GM19468 (cell line): ENCODE measurements at regions not wholly inside any gene's neighbourhood (a gene's known extent, or its start where the extent isn't known, plus 50 kb on each side); places are given as distances from the start of the nearest gene placed in this dataset.
"Not testable (repeated sequence)": the region's sequence is repeated elsewhere in the genome, so short reads cannot be mapped to it uniquely, and the experiment has no call there.

Source experiments
- ATAC-seq: cut with Tn5 transposase; IDR thresholded peaks from one replicate; pipeline ENCODE4 v1.9.1; 2021; ENCODE audit warnings: mild to moderate bottlenecking, moderate library complexity, moderate number of reproducible peaks; ENCODE audit not compliant: unreplicated experiment; ENCODE audit errors: extremely low read depth

GRCh38 chr5:58182287-58182841, 277.5 kb downstream of the PLK2 start:
- ATAC-seq = no peak

DNA sequence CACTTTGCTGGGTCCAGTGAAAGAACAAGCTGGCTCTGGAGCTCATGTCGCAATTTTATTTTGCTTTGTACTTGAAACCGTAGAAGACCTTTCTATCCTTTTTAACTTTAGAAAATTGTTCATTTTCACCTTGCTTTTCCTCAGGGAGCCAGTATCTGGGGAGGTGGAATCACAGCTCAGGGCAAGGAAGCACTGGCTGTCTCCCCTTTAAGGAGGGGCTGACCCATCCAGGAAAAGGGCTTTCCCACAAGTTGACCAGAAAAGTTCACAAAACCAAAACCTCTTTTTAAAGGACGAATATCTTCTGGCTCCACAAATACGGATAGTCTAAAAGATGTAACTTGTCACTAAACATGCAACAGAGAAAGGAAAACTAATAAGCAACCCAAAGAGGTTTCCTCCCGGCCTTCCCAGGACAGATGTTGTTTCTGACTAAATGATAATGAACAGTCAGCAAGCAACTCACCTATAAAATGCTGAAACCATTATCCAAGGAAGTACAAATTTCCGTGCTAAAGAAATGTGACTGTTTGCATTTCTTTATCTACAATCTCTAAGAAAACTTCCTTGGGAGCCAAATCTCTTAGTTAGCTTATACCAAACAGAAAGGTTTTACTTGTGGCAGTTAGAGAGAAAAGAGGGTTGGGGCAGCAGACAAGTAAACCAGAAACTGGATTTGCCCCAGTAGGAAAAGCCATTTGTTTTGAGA, 278.2 kb downstream of the PLK2 start:
- ATAC-seq = no peak

- no peak for ATAC-seq
Measured at GRCh38 chr5:58172946-58173345, 286.9 kb downstream of the PLK2 start.

DNA sequence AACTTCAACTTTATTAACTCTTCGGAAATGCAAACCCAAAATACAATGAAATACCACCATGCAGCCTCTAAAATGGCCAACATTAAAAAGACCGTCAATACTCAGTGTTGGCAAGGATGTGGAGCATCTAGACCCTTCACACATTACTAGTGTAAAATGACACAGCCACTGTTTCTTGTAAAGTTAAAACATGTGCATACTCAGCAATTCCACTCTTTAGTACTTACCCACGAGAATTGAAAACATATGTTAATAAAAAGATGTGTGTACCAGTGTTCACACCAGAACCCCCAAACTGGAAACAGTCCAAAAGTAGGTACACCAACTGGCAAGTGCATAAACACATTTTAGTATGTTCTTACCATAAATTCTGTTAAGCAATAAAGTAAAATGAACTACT, 294.7 kb downstream of the PLK2 start:
- no peak for ATAC-seq

- not testable (repeated sequence) for ATAC-seq
Measured at GRCh38 chr5:58161889-58162288, 298.0 kb downstream of the PLK2 start.

- ATAC-seq = peak; percentile 66
Measured at GRCh38 chr5:58156973-58157701, 302.7 kb downstream of the PLK2 start.

GRCh38 chr5:58156361-58156760, 303.5 kb downstream of the PLK2 start:
- ATAC-seq = no peak

- no peak for ATAC-seq
Measured at GRCh38 chr5:58153255-58153654, 306.6 kb downstream of the PLK2 start.

DNA sequence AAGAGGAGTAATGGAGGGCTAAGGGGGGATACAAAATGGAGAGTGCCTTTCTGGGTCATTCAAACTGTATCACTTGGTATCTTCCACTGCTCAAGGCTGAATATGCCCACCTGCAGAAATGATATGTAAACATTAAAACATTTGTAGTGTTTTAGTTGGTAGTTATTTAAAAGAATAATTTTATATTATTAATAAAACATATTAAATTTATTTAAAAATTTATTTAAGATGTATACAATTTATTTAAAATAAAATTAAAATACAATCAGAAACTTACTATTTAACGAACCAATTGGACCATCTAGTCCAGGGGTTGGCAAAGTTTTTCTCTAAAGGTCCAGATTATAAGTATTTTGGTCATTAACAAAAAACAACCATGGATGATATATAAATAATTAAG, 308.5 kb downstream of the PLK2 start:
- ATAC-seq = no peak

DNA sequence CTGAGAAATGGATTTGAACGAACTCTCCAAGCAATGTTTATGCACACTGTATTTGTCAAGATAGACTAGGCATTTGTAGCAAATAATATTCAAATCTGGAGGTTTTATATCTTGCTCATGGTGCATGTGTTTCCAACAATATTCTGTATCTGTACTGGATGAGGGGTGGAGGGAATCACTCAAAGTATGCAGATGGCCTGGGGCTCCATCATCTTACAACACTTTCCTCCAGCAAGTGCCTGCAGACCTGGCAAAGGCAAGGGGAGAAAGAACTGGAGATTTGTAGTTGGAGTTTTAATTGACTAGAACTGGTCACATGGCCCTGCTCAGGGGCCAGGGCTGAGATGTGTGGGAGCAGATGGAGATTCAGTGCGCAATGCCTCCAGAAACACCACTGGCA, 309.0 kb downstream of the PLK2 start:
- no peak for ATAC-seq

DNA sequence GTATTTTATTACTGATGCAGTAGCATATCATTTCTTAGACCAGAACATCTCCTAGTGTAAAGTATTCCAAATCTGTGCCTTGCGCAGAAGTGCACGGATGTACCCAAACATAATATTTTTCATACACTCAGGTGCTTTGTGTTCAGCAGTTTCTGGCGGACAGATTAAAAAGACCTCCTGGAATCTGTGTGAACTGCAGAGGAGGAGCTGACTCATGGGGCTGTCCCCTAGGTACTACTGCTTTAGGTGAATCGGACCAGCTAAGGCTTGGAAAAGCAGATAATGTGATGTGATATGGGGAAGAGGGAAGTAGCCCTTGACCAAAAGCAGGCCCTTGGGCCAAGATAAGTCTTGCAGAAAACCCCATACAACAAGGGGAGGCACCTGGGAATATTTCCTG, 310.1 kb downstream of the PLK2 start:
- no peak for ATAC-seq

GRCh38 chr5:58149345-58149744, 310.5 kb downstream of the PLK2 start:
- no peak for ATAC-seq

DNA sequence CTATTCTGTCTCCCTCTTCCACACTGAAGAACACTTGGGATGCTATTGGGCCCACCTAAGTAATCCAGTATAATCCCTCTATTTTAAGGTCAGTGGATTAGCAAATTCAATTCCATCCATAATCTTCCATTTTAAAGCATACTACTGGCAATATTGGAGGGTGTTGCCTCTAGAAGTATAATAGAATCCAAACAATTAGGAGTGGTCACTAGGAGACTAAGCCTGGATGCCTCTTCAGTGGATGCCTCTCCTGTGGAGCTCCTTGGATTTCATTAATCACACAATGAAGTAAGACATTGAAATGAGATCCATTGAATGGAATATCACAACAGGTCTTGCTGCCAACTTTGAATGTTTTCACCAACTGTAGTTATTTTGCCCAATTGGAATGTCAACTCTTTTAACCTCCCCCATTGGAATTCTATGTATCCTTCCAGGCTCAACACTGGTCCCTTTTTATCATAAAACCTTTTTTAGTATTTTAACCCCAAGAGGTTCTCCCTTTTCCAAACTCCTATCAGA, 311.6 kb downstream of the PLK2 start:
- ATAC-seq = no peak

DNA sequence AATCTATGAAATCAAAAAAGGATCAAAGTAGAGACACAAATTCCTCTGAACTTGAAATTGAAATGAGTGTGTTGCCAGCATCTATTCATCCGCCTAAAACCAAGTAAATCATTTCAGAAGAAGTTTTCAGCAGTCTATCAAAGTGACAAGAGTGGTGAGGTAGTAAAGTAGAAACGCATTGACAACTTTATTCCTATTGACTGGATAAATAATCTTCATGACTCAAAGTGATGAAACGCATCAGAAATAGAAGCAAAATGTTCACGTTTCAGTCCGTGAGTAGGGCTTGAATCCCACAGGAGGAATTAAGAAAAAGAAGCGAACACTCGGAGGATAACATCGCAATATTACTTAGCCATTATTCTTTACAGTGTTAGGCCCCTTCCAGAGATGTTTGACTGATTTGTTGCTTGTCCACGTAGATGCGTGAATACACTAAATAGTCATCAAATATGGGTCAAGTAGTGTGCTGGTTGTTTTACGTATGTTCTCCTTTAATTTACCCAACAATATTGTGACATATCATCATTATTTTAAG, 314.4 kb downstream of the PLK2 start:
- ATAC-seq = no peak

DNA sequence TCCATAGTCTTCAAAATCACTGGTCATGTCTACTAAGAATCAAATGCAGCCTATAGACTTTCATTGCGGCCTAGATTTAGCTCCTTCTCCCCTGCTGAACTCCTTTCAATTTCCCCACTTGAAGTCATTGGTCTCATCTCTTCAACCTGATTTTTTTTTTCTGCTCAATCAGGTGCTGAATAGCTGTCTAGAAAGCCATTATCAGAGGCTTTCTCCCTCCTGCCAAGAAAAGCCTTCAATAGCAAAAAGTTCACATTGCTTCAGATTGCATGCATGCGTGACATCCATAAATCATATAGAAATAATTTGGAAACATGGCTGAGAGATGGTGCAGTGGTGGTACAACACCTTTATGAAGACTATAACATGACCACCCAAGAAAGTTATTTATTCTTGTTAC, 316.2 kb downstream of the PLK2 start:
- ATAC-seq = no peak

GRCh38 chr5:58143181-58143580, 316.7 kb downstream of the PLK2 start:
- ATAC-seq = no peak

DNA sequence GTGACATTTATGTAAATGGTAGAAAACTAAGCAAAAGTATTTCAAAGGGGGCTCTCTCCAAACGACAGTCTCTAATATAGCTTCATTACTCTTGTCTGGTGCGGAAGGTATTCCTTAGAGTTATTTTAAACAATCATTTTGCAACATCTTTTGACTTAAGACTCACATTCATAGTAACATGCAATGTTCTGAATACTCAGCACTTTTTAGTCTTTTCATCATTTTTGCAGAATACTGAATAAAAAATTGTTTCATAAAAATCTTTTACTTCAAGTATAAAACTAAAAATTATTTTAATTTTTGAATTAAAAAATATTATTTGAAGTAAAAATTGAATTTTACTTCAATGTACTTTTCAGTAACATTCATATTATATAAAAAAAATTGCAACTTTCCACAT, 321.1 kb downstream of the PLK2 start:
- ATAC-seq = no peak

DNA sequence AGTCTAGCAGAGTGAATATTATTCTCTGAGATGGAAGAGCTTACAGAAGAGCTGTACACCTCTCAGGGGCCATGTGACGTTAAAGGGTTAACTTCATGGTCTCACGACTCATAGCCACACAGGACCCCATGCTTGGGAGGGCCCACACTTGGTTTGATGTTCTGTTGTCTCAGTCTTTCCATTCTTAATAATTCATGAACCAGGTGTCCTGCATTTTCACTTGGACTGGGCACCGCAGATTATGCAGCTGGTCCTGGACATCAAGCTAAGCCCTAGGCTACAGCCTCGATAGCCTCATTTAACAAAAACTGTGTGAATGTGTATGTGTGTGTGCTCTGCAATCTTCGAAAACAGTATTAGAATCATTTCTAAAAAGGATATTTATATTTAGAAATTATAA, 323.5 kb downstream of the PLK2 start:
- no peak for ATAC-seq

DNA sequence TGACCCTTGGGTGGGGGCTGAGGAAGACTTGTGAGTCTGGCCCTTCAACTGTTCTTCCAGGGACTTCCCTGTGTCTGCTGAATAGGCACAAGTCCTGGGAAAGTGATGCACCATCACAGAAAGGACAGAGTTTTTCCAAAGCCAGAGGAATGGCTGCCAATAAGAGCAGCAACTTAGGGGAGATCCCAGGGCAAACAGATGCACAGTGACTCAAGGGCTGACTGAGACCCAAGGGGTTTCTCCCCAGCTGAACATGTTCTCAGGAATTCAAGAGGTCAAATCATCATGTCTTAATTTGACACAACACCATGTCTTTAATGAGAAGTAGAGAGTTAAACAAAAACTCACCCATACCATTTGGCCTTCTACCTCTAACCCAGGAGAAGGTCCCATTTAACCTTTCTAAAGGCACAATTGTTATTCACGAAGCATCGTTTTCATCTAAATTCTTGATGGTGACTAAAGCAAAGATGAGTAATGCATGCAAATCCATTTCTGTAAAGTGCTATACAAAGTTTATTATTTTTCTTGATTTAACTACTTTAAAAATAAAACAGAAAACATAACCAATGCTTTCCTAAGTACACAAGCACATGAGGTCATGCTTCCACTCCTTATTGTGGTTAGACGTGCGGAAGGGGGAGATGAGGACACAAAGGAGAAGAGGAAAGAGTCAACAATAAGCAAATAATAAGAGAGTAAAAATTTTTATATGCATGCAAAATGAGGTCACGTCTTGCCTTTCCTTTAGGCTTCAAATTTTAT, 324.1 kb downstream of the PLK2 start:
- ATAC-seq = no peak

DNA sequence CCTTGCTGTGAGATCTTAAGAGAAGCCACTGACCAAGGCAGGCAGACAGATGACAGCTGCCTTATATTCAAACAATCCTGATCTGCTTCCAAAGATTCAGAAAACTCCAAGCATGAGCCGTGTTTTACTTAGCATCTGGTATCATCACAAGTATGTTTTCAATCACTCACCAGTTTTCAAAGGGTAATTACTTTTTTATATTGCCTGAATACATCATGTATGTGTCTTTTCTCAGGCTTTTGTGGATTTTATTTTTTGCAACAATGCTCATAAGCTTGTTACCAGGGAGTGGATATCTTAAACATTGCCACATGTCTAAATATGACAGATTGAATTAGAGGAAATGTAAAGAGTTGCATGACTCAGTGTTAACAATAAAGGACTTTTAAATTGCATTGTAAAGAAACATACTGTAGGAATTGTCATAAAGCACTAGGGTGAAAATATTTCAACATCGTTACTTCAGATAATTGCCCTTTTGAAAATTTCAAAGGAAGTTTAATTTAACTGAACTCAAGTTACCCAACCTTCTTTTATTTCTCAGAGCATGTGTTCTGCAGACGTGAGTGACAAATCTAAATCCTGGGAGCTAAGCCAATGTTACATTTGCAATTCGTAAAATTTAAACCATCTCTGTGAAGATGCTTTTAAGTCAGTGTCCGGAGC, 326.1 kb downstream of the PLK2 start:
- ATAC-seq = no peak
